GM18870 (cell line): ENCODE measurements at regions not wholly inside any gene's neighbourhood (a gene's known extent, or its start where the extent isn't known, plus 50 kb on each side); places are given as distances from the start of the nearest gene placed in this dataset.
"Not testable (repeated sequence)": the region's sequence is repeated elsewhere in the genome, so short reads cannot be mapped to it uniquely, and the experiment has no call there.

ENCODE experiments used
- ATAC-seq: cut with Tn5 transposase; IDR thresholded peaks from one replicate; pipeline ENCODE4 v1.9.1; 2021; ENCODE audit warnings: moderate library complexity; ENCODE audit not compliant: unreplicated experiment

GRCh38 chr4:128758314-128758922, 51.1 kb upstream of the JADE1 start:
- ATAC-seq = no peak

- ATAC-seq = no peak
Measured at GRCh38 chr4:128757712-128758111, 51.8 kb upstream of the JADE1 start.

- no peak for ATAC-seq
Measured at GRCh38 chr4:128751354-128751753, 58.1 kb upstream of the JADE1 start.

- ATAC-seq = not testable (repeated sequence)
Measured at GRCh38 chr4:128741748-128742147, 67.8 kb upstream of the JADE1 start.

GRCh38 chr4:128737098-128737513, 72.4 kb upstream of the JADE1 start:
- no peak for ATAC-seq

GRCh38 chr4:128735714-128736113, 73.8 kb upstream of the JADE1 start:
- ATAC-seq = no peak

- ATAC-seq = no peak
Measured at GRCh38 chr4:128728190-128728589, 81.3 kb upstream of the JADE1 start.

GRCh38 chr4:128727658-128728057, 81.8 kb upstream of the JADE1 start:
- ATAC-seq = no peak

- no peak for ATAC-seq
Measured at GRCh38 chr4:128725405-128726055, 84.0 kb upstream of the JADE1 start.

- no peak for ATAC-seq
Measured at GRCh38 chr4:128722911-128723310, 86.6 kb upstream of the JADE1 start.

- no peak for ATAC-seq
Measured at GRCh38 chr4:128721896-128722295, 87.6 kb upstream of the JADE1 start.

- ATAC-seq = no peak
Measured at GRCh38 chr4:128720270-128720669, 89.2 kb upstream of the JADE1 start.

GRCh38 chr4:128718768-128719167, 90.7 kb upstream of the JADE1 start:
- ATAC-seq = no peak

- no peak for ATAC-seq
Measured at GRCh38 chr4:128716338-128716737, 93.2 kb upstream of the JADE1 start.

- ATAC-seq = no peak
Measured at GRCh38 chr4:128715616-128716015, 93.9 kb upstream of the JADE1 start.

- no peak for ATAC-seq
Measured at GRCh38 chr4:128711361-128711760, 98.1 kb upstream of the JADE1 start.

GRCh38 chr4:128709268-128709667, 100.2 kb upstream of the JADE1 start:
- ATAC-seq = no peak

GRCh38 chr4:128707864-128708263, 101.6 kb upstream of the JADE1 start:
- no peak for ATAC-seq

- ATAC-seq = no peak
Measured at GRCh38 chr4:128703948-128704347, 105.6 kb upstream of the JADE1 start.

GRCh38 chr4:128700659-128701350, 108.7 kb upstream of the JADE1 start:
- ATAC-seq = no peak

GRCh38 chr4:128698386-128698785, 111.1 kb upstream of the JADE1 start:
- ATAC-seq = no peak

GRCh38 chr4:128697323-128697722, 112.2 kb upstream of the JADE1 start:
- ATAC-seq = no peak
